Activated naive CD8-positive, alpha-beta T cell treated with anti-CD3 and anti-CD28 coated beads, Interleukin-2, amount 50 U/mL, for 24 hours (primary cell): ENCODE measurements at regions not wholly inside any gene's neighbourhood (a gene's known extent, or its start where the extent isn't known, plus 50 kb on each side); places are given as distances from the start of the nearest gene placed in this dataset.

Experiments used
- ATAC-seq: fragments of 150-1000 bp; cut with Tn5 transposase; one replicate; pipeline ENCODE4 v1.10.0; 2021
- DNase-seq: peaks from one replicate; pipeline ENCODE4 v3.0.0; 2021
- H3K27ac Mint-ChIP-seq: one replicate; pipeline ENCODE4 v1.8.0; 2021; ENCODE audit warnings: mild to moderate bottlenecking, mixed read lengths
- H3K27me3 Mint-ChIP-seq: one replicate; pipeline ENCODE4 v1.8.0; 2021; ENCODE audit warnings: mixed read lengths
- H3K36me3 Mint-ChIP-seq: one replicate; pipeline ENCODE4 v1.8.0; 2021; ENCODE audit warnings: low read depth, mixed read lengths
- H3K4me1 Mint-ChIP-seq: one replicate; pipeline ENCODE4 v1.8.0; 2021; ENCODE audit warnings: mixed read lengths
- H3K4me3 Mint-ChIP-seq: one replicate; pipeline ENCODE4 v1.8.0; 2021; ENCODE audit warnings: mild to moderate bottlenecking, moderate library complexity, mixed read lengths
- H3K9me3 Mint-ChIP-seq: one replicate; pipeline ENCODE4 v1.8.0; 2021; ENCODE audit warnings: mixed read lengths

- peaks cover 5% of the 10 kb centered on the region for H3K9me3 Mint-ChIP-seq
- H3K4me3 Mint-ChIP-seq = no peak overlapping the region
- ATAC-seq = no peak
- DNase-seq = no peak
- H3K36me3 Mint-ChIP-seq = no peaks in the 10 kb centered on the region
- H3K27me3 Mint-ChIP-seq = peaks cover 22% of the 10 kb centered on the region
- no peaks in the 10 kb centered on the region for H3K4me1 Mint-ChIP-seq
- no peak overlapping the region for H3K27ac Mint-ChIP-seq
Measured at GRCh38 chr1:42096554-42096953, 56.7 kb upstream of the GUCA2B start.

- Mint-ChIP-seq H3K9me3 (peaks cover 26% of the 10 kb centered on the region), H3K4me3 (no peak overlapping the region), H3K27me3 (peaks cover 13% of the 10 kb centered on the region), H3K27ac (no peak overlapping the region), H3K4me1 (no peaks in the 10 kb centered on the region), H3K36me3 (peaks cover 5% of the 10 kb centered on the region)
- no peak for DNase-seq
- ATAC-seq = no peak
Measured at GRCh38 chr1:42089246-42089645, 64.0 kb upstream of the GUCA2B start.

GRCh38 chr1:42086146-42086545 is 67.1 kb upstream of the GUCA2B start:
- peaks cover 22% of the 10 kb centered on the region for H3K9me3 Mint-ChIP-seq
- H3K4me1 Mint-ChIP-seq = no peaks in the 10 kb centered on the region
- ATAC-seq = no peak
- no peak overlapping the region for H3K4me3 Mint-ChIP-seq
- H3K27ac Mint-ChIP-seq = no peak overlapping the region
- peaks cover 5% of the 10 kb centered on the region for H3K36me3 Mint-ChIP-seq
- no peak for DNase-seq
- H3K27me3 Mint-ChIP-seq = peaks cover 18% of the 10 kb centered on the region

- no peak for ATAC-seq
- no peak overlapping the region for H3K27ac Mint-ChIP-seq
- peaks cover 19% of the 10 kb centered on the region for H3K27me3 Mint-ChIP-seq
- peaks cover 23% of the 10 kb centered on the region for H3K9me3 Mint-ChIP-seq
- no peak overlapping the region for H3K4me3 Mint-ChIP-seq
- peaks cover 5% of the 10 kb centered on the region for H3K36me3 Mint-ChIP-seq
- DNase-seq = no peak
- no peaks in the 10 kb centered on the region for H3K4me1 Mint-ChIP-seq
Measured at GRCh38 chr1:42085596-42085995, 67.6 kb upstream of the GUCA2B start.

- H3K4me1 Mint-ChIP-seq = no peaks in the 10 kb centered on the region
- DNase-seq (no peak), ATAC-seq (no peak)
- H3K27ac Mint-ChIP-seq = no peak overlapping the region
- H3K36me3 Mint-ChIP-seq = no peaks in the 10 kb centered on the region
- H3K9me3 Mint-ChIP-seq = peaks cover 17% of the 10 kb centered on the region
- peaks cover 23% of the 10 kb centered on the region for H3K27me3 Mint-ChIP-seq
- no peak overlapping the region for H3K4me3 Mint-ChIP-seq
Measured at GRCh38 chr1:42081475-42081874, 71.7 kb upstream of the GUCA2B start.

GRCh38 chr1:42075179-42075578 is 78.0 kb upstream of the GUCA2B start:
- peaks cover 32% of the 10 kb centered on the region for H3K27me3 Mint-ChIP-seq
- no peak overlapping the region for H3K4me3 Mint-ChIP-seq
- no peak for ATAC-seq
- no peaks in the 10 kb centered on the region for H3K36me3 Mint-ChIP-seq
- H3K9me3 Mint-ChIP-seq = peaks cover 12% of the 10 kb centered on the region
- H3K4me1 Mint-ChIP-seq = no peaks in the 10 kb centered on the region
- H3K27ac Mint-ChIP-seq = no peak overlapping the region
- no peak for DNase-seq

GRCh38 chr1:42070996-42071395 is 82.2 kb upstream of the GUCA2B start:
- H3K4me3 Mint-ChIP-seq = no peak overlapping the region
- H3K27ac Mint-ChIP-seq = no peak overlapping the region
- H3K36me3 Mint-ChIP-seq = no peaks in the 10 kb centered on the region
- ATAC-seq (no peak), DNase-seq (no peak)
- H3K4me1 Mint-ChIP-seq = no peaks in the 10 kb centered on the region
- no peaks in the 10 kb centered on the region for H3K9me3 Mint-ChIP-seq
- peaks cover 30% of the 10 kb centered on the region for H3K27me3 Mint-ChIP-seq

- H3K9me3 Mint-ChIP-seq = peaks cover 30% of the 10 kb centered on the region
- H3K27me3 Mint-ChIP-seq = peaks cover 61% of the 10 kb centered on the region
- no peak overlapping the region for H3K27ac Mint-ChIP-seq
- ATAC-seq (no peak), DNase-seq (no peak)
- no peak overlapping the region for H3K4me3 Mint-ChIP-seq
- peaks cover 3% of the 10 kb centered on the region for H3K4me1 Mint-ChIP-seq
- H3K36me3 Mint-ChIP-seq = peaks cover 10% of the 10 kb centered on the region
Measured at GRCh38 chr1:42057800-42058199, 95.4 kb upstream of the GUCA2B start.

GRCh38 chr1:42056460-42056859 is 96.8 kb upstream of the GUCA2B start:
- Mint-ChIP-seq H3K9me3 (peaks cover 30% of the 10 kb centered on the region), H3K27me3 (peaks cover 58% of the 10 kb centered on the region), H3K27ac (no peak overlapping the region), H3K4me1 (peaks cover 5% of the 10 kb centered on the region), H3K4me3 (no peak overlapping the region), H3K36me3 (peaks cover 10% of the 10 kb centered on the region)
- no peak for DNase-seq
- ATAC-seq = no peak

- Mint-ChIP-seq H3K27me3 (peaks cover 62% of the 10 kb centered on the region), H3K4me1 (peaks cover 5% of the 10 kb centered on the region), H3K4me3 (no peak overlapping the region), H3K27ac (no peak overlapping the region), H3K9me3 (peaks cover 25% of the 10 kb centered on the region), H3K36me3 (peaks cover 10% of the 10 kb centered on the region)
- ATAC-seq = no peak
- no peak for DNase-seq
Measured at GRCh38 chr1:42055061-42055460, 98.1 kb upstream of the GUCA2B start.

- no peak overlapping the region for H3K4me3 Mint-ChIP-seq
- ATAC-seq = no peak
- no peak overlapping the region for H3K27ac Mint-ChIP-seq
- peaks cover 13% of the 10 kb centered on the region for H3K9me3 Mint-ChIP-seq
- H3K36me3 Mint-ChIP-seq = peaks cover 1% of the 10 kb centered on the region
- H3K4me1 Mint-ChIP-seq = peaks cover 5% of the 10 kb centered on the region
- peaks cover 72% of the 10 kb centered on the region for H3K27me3 Mint-ChIP-seq
- no peak for DNase-seq
Measured at GRCh38 chr1:42052072-42052699, 101.0 kb upstream of the GUCA2B start.

GRCh38 chr1:42047508-42047880 is 105.7 kb upstream of the GUCA2B start:
- no peak overlapping the region for H3K27ac Mint-ChIP-seq
- ATAC-seq = no peak
- H3K9me3 Mint-ChIP-seq = no peaks in the 10 kb centered on the region
- H3K36me3 Mint-ChIP-seq = no peaks in the 10 kb centered on the region
- H3K27me3 Mint-ChIP-seq = peaks cover 41% of the 10 kb centered on the region
- no peak overlapping the region for H3K4me3 Mint-ChIP-seq
- DNase-seq = no peak
- peaks cover 2% of the 10 kb centered on the region for H3K4me1 Mint-ChIP-seq

GRCh38 chr1:42046761-42047507 is 106.3 kb upstream of the GUCA2B start:
- DNase-seq = no peak
- Mint-ChIP-seq H3K36me3 (no peaks in the 10 kb centered on the region), H3K27me3 (peaks cover 36% of the 10 kb centered on the region), H3K27ac (no peak overlapping the region), H3K4me3 (no peak overlapping the region), H3K9me3 (no peaks in the 10 kb centered on the region), H3K4me1 (no peaks in the 10 kb centered on the region)
- ATAC-seq = no peak

GRCh38 chr1:42044346-42044745 is 108.9 kb upstream of the GUCA2B start:
- no peaks in the 10 kb centered on the region for H3K36me3 Mint-ChIP-seq
- ATAC-seq = no peak

GRCh38 chr1:42043811-42044210 is 109.4 kb upstream of the GUCA2B start:
- Mint-ChIP-seq H3K4me3 (no peak overlapping the region), H3K36me3 (no peaks in the 10 kb centered on the region), H3K9me3 (no peaks in the 10 kb centered on the region), H3K4me1 (no peaks in the 10 kb centered on the region), H3K27ac (no peak overlapping the region), H3K27me3 (peaks cover 11% of the 10 kb centered on the region)
- no peak for DNase-seq
- no peak for ATAC-seq

More at GRCh38 chr1:42044346-42044745, 108.9 kb upstream of the GUCA2B start:
- Mint-ChIP-seq H3K9me3 (no peaks in the 10 kb centered on the region), H3K27ac (no peak overlapping the region), H3K27me3 (peaks cover 16% of the 10 kb centered on the region), H3K4me3 (no peak overlapping the region), H3K4me1 (no peaks in the 10 kb centered on the region)
- no peak for DNase-seq
